HL-60 (cell line): ENCODE measurements at regions not wholly inside any gene's neighbourhood (a gene's known extent, or its start where the extent isn't known, plus 50 kb on each side); places are given as distances from the start of the nearest gene placed in this dataset.

ENCODE experiments used
- GABPA ChIP-seq: IDR thresholded peaks from 2 replicates; pipeline ENCODE4 v1.6.1; 2012; ENCODE audit warnings: low read depth
- POLR2AphosphoS5 ChIP-seq: IDR thresholded peaks from 2 replicates; pipeline ENCODE4 v1.6.1; 2012; ENCODE audit warnings: low read depth
- REST ChIP-seq: IDR thresholded peaks from 2 replicates; pipeline ENCODE4 v1.6.1; 2012; ENCODE audit warnings: low read depth; ENCODE audit not compliant: insufficient replicate concordance
- TF ChIP-seq, protein P1 (sequence below): IDR thresholded peaks from one replicate; pipeline ENCODE4 v1.5.1; 2011; ENCODE audit warnings: low read length, control low read depth, inconsistent platforms; ENCODE audit not compliant: insufficient read depth

DNA sequence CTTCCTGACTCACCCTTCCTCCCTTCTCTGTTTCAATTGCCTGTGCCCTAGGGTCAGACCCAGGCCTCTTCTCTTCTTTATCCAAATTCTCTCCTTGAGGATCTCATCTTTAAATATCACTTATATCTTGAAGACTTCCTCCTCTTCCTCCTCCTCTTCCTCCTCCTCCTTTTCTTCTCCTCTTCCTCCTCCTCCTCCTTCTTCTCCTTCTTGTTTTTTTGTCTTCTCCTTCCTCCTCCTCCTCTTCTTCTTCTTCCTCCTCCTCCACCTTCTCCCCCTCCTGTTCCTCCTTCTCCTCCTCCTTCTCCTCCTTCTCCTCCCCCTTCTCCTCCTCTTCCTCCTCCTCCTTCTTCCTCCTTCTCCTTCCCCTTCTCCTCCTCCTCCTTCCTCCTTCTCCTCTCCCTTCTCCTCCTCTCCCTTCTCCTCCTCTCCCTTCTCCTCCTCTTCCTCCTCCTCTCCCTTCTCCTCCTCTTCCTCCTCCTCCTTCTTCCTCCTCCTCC, 127.6 kb upstream of the AKIRIN2 start:
- TF ChIP-seq POLR2AphosphoS5 = no peak
- TF ChIP-seq, protein P1, sequence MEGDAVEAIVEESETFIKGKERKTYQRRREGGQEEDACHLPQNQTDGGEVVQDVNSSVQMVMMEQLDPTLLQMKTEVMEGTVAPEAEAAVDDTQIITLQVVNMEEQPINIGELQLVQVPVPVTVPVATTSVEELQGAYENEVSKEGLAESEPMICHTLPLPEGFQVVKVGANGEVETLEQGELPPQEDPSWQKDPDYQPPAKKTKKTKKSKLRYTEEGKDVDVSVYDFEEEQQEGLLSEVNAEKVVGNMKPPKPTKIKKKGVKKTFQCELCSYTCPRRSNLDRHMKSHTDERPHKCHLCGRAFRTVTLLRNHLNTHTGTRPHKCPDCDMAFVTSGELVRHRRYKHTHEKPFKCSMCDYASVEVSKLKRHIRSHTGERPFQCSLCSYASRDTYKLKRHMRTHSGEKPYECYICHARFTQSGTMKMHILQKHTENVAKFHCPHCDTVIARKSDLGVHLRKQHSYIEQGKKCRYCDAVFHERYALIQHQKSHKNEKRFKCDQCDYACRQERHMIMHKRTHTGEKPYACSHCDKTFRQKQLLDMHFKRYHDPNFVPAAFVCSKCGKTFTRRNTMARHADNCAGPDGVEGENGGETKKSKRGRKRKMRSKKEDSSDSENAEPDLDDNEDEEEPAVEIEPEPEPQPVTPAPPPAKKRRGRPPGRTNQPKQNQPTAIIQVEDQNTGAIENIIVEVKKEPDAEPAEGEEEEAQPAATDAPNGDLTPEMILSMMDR = no peak
- no peak for TF ChIP-seq REST
- no peak for TF ChIP-seq GABPA
